GM12875 (cell line): ENCODE measurements at regions not wholly inside any gene's neighbourhood (a gene's known extent, or its start where the extent isn't known, plus 50 kb on each side); places are given as distances from the start of the nearest gene placed in this dataset.
"Not testable (repeated sequence)": the region's sequence is repeated elsewhere in the genome, so short reads cannot be mapped to it uniquely, and the experiment has no call there.

Experiments
- H3K4me3 ChIP-seq: one replicate; pipeline ENCODE4 v1.5.1; 2011; ENCODE audit warnings: low read depth, low read length, control low read depth
- CTCF ChIP-seq: IDR thresholded peaks from 2 replicates; pipeline ENCODE4 v1.5.1; 2011; ENCODE audit warnings: low read depth, mild to moderate bottlenecking, control low read depth, inconsistent platforms, low read length, moderate library complexity, borderline replicate concordance; ENCODE audit not compliant: insufficient read depth

- no peak overlapping the region for H3K4me3 ChIP-seq
Measured at GRCh38 chr1:118294875-118295642, 110.0 kb upstream of the SPAG17 start.

GRCh38 chr1:118291661-118292060, 106.6 kb upstream of the SPAG17 start:
- no peak for TF ChIP-seq CTCF
- H3K4me3 ChIP-seq, result no peak overlapping the region

More at GRCh38 chr1:118294875-118295642, 110.0 kb upstream of the SPAG17 start:
- no peak for TF ChIP-seq CTCF

GRCh38 chr1:118290571-118290970, 105.5 kb upstream of the SPAG17 start:
- no peak overlapping the region for H3K4me3 ChIP-seq
- TF ChIP-seq CTCF, result no peak

GRCh38 chr1:118290046-118290445, 105.0 kb upstream of the SPAG17 start:
- H3K4me3 ChIP-seq, result no peak overlapping the region
- TF ChIP-seq CTCF, result no peak

GRCh38 chr1:118280656-118281055, 95.6 kb upstream of the SPAG17 start:
- H3K4me3 ChIP-seq, result not testable (repeated sequence)

- no peak for TF ChIP-seq CTCF
Measured at GRCh38 chr1:118275472-118276115, 90.6 kb upstream of the SPAG17 start.

GRCh38 chr1:118272884-118273283, 87.9 kb upstream of the SPAG17 start:
- no peak overlapping the region for H3K4me3 ChIP-seq
- no peak for TF ChIP-seq CTCF

More at GRCh38 chr1:118275472-118276115, 90.6 kb upstream of the SPAG17 start:
- H3K4me3 ChIP-seq, result no peak overlapping the region
